RKO (cell line): ENCODE measurements at regions not wholly inside any gene's neighbourhood (a gene's known extent, or its start where the extent isn't known, plus 50 kb on each side); places are given as distances from the start of the nearest gene placed in this dataset.

Source experiments
- DNase-seq: peaks from one replicate; pipeline ENCODE4 v3.0.0-alpha.2; 2016; ENCODE audit warnings: low spot score

DNA sequence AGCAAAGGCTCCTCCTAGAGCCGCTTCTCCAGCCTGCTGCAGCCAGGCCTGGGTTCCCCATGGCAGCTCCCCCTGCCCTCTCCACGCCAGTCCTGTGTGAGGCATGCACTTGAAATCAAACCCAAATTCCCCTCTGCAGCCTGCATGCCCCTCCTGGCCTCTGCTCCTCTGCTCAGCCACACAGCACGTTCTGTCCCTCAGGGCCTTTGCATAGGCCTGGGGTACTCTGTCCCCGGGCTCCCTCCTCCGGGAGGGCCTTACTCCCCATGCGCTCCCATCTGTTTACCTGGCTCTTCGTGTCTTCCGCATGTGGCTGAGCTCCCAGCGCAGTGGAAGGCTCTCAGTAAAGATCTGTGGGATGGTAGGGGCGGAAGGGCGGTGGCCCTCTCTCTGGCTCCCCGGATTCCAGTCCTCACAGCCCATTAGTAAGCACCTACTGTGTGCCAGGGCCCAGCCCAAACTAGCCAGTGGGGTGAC lies 203.5 kb upstream of the IER5L start:
- no peak for DNase-seq

- DNase-seq: no peak
These were observed 202.9 kb upstream of the IER5L start for GRCh38 chr9:129380961-129381401.

DNA sequence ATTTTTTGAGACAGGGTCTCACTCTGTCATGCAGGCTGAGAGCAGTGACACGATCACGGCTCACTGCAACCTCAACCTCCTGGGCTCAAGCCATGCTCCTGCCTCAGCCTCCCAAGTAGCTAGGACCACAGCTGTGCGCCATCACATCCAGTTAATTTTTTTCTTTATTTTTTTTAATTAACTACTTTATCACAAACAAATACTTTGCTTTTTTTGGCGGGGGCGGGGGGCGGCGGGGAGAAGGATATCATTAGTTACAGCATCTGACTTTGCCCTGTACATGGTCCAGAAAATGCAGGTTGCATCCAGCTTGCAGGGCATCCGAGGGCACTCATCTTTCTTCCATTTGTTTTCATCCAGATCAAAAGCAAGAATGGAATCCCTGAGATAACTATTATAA lies 201.8 kb upstream of the IER5L start:
- DNase-seq: no peak

GRCh38 chr9:129379181-129379836 lies 201.2 kb upstream of the IER5L start:
- no peak for DNase-seq

DNA sequence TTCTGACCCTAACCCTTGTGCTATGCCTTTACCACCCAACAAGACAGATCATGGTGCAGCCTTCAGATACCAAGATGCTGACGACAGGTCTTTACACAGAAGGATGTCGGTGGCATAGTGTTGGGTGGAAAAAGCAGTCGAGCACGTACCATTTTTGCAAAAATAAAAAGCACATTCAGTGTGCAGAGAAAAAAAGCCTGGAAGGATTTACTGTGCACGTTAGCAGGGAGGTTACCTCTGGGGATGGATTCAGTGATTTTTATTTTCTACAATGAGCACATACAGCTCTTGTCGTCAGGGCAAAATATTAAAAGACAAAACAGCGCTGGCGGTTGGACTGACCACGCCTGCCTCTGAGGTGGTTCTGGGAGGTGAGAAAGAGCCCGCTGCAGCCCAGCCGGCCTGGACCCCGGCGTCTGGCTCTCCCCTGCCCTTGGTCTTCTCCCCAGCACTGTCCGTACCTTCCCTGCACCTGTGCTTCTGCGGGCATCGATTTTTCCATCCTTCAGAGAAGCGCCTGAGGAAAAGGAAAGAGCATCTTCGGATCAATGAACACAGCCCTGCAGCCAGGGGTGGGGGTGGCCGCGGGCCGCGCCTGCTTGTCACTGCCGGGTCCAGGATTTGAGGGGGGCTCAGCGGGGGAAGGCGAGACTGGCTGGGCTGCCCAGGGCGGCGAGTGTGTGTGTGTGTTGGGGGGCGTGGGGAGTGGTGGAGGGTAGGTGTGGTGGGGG lies 200.0 kb upstream of the IER5L start:
- DNase-seq: no peak

- no peak for DNase-seq
These were observed 199.1 kb upstream of the IER5L start for GRCh38 chr9:129377181-129377580.

- DNase-seq: no peak
These were observed 197.8 kb upstream of the IER5L start for GRCh38 chr9:129375845-129376244.

GRCh38 chr9:129374651-129375050 lies 196.6 kb upstream of the IER5L start:
- no peak for DNase-seq

- DNase-seq: no peak
These were observed 196.2 kb upstream of the IER5L start for GRCh38 chr9:129374231-129374630.

DNA sequence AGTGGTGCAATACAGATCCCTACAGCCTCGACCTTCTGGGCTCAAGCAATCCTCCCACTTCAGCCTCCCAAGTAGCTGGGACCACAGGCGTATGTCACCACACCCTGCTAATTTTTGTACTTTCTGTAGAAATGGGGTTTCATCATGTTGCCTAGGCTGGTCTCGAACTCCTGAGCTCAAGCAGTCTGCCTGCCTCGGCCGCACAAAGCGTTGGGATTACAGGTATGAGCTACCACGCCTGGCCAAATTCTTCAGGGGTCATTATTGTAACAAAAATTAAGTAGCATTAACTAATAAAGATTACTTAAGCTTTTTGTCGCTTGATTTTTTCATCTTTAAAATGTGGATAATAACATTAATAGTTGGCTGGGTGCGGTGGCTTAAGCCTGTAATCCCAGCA lies 195.3 kb upstream of the IER5L start:
- DNase-seq: no peak

DNA sequence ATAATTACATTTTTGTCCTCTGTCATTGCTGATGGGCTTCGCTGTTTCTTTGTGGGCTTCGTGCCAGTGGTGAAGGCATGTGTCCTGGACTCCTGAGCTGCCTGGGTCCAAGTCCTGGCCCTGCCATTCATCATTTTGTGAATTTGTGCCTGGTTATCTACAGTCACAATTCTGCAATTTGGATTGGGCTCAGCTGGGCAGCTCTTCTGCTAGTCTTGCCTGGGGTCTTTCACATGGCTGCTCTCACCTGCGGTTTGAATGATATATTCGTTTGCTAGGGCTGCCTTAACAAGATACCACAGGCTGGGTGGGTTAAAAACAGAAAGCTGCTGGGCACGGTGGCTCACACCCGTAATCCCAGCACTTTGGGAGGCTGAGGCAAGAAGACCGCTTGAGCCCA lies 192.7 kb upstream of the IER5L start:
- DNase-seq: no peak

DNA sequence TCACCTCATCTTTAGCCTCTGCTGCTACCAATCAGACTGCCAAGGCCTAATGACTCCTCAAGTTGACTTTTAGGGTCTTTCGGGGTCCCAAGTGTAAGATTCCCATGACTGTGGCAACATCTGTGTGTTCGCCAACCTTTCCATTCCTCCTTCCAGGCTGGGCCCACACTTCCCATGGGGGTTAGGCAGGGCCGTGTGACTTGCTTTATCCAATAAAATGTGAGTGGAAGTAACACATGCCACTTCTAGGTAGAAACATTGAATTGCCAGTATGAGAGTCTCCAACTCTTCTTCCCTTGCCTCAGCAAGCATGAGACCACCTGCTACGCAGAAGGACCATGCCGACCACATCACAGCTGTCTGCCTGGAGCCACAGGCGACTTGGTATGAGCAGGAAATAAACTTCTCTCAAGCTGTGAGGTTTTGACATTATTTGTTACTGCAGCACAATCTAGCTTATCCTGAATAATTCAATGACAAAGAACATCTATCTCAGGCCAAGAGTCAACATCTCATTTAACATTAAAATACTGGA lies 190.4 kb upstream of the IER5L start:
- DNase-seq: no peak

DNA sequence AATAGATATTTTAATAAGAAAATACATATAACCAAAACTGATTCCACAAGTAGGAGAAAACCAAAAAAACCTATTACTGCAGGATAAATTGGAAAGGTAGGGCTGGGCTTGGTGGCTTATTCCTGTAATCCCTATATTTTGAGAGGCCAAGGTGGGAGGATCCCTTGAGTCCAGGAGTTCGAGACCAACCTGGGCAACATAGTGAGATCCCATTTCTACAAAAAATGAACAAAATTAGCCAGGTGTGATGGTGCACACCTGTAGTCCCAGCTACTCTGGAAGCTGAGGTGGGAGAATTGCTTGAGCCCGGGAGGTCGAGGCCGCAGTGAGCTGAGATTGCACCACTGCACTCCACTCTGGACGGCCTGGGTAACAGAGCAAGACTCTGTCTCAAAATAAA lies 189.2 kb upstream of the IER5L start:
- DNase-seq: no peak

DNA sequence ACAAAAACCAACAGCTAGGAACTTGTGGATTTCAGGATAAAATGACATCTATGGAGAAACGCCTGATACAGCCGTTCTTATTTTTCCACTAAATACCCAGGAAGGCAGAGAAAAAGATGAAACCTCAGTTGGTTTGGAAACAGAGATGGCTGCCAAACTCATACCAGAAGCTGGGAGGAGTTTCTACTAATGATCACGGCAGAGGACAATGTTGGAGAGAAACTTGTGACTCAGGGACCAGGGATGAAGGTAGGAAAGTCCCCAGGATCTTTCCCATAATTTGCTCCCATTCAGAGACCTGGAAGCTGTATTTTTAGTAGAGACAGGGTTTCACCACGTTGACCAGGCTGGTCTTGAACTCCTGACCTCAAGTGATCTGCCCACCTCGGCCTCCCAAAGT lies 187.1 kb upstream of the IER5L start:
- DNase-seq: no peak

DNA sequence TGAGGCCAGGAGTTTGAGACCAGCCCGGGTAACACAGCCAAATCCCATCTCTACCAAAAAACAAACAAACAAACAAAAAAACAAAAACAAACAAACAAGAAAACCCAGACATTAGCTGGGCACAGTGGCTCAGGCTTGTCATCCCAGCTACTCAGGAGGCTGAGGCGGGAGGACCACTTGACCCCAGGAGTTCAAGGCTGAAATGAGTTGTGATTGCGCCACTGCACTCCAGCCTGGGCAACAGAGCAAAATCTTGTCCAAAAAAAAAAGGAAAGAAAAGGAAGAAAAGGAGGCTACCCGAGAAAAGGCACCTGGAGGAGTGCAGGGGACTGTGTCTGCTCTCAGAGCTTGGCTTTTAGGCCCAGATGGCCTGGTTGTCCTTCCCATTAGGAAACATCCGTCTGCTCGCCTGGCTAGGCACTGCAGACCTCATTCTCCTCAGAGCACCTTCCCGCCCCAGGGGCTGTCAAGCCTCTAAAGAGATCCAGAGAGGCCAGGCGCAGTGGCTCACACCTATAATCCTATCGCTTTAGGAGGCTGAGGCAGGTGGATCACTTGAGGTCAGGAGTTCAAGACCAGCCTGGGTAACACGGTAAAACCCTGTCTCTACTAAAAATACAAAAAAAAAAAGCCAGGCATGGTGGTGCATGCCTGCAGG lies 185.3 kb upstream of the IER5L start:
- no peak for DNase-seq

- DNase-seq: no peak
These were observed 184.4 kb upstream of the IER5L start for GRCh38 chr9:129362287-129363000.

DNA sequence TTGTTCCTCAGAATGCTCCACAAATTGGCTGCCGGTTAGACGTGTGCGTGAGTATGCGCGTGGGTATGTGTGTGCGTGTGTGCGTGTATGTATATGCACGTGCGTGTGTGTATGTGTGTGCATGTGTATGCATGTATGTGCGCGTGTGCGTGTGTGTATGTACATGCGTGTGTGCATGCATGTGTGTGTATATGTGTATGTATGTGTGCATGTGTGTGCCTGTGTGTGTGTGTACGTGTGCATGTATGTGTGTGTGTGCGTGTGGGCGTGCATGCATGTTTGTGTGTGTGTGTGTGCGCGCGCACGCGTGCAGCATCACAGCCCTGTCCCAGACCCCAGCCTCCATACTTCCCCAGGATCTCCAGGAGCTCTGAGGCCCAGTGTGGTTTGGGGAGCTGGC lies 183.1 kb upstream of the IER5L start:
- DNase-seq: no peak

GRCh38 chr9:129359916-129360536 lies 182.0 kb upstream of the IER5L start:
- DNase-seq: no peak

DNA sequence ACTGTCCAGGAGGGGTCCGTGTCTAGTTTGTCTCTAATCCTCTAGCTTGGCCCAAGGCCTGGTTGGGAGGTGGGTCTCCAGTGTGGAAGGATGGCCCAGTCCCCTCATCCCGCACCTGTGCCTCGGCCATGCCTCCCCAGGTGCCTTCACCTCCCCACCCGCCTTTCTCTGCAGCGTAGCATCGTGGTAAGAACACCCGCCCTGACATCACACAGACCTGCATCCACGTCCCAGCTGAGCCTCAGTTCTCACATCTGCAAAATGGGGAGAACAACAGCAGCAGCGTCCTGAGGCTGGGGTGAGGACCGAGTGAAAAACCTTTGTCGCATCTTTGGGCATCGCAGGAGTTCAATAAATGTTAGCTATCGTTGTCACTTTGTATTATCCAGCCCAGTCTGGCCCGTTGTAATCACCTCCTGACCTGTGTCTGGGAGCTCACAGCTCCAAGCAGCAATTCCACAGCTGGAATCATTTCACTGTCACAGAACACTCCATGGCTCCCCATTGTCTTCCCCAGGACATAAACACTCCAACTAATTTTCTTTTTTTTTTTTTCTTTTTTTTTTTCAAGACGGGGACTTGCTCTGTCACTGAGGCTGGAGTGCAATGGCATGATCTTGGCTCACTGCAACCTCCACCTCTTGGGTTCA lies 181.2 kb upstream of the IER5L start:
- no peak for DNase-seq

- DNase-seq: no peak
These were observed 180.6 kb upstream of the IER5L start for GRCh38 chr9:129358621-129359154.

DNA sequence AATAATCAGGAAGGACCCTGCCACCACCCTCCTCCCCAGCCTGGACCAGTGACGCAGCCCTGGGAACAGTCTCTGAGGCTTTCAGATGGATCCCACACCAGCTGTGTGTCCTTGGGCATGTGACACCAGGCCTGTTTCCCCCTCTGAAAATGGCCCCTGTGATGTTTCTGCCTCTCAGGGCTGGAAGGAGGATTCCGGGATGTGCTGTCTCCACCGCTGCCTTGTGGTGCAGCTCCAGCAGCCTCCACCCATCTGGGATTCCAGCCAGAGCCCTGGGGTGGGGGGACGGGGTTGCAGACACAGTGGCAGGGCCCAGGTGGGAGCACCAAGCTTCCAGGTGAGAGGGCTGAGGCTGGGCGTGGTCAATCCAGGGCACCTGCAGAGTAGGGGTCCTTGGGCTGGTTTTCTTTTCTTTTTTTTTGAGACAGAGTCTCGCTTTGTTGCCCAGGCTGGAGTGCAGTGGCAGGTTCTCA lies 179.7 kb upstream of the IER5L start:
- DNase-seq: no peak
